ENCODE measurements at regions not wholly inside any gene's neighbourhood (a gene's known extent, or its start where the extent isn't known, plus 50 kb on each side); places are given as distances from the start of the nearest gene placed in this dataset.

GRCh38 chr10:89845541-89846280 is 144.3 kb downstream of the KIF20B start:
- TF ChIP-seq CTCF (conservative IDR thresholded peaks at IDR 0.05; ENCODE audit: low read length), result no peak
- TF ChIP-seq EZH2phosphoT487 (IDR thresholded peaks at IDR 0.05; ENCODE audit: borderline replicate concordance, low read depth, low read length), result no peak

All from OCI-LY7 (cell line).